SK-N-SH (cell line): ENCODE measurements at regions not wholly inside any gene's neighbourhood (a gene's known extent, or its start where the extent isn't known, plus 50 kb on each side); places are given as distances from the start of the nearest gene placed in this dataset.

ENCODE experiments used
- JUND ChIP-seq: IDR thresholded peaks from 2 replicates; pipeline ENCODE4 v1.4.0; 2012
- MEF2A ChIP-seq: IDR thresholded peaks from 2 replicates; pipeline ENCODE4 v1.4.0; 2012; ENCODE audit warnings: low read depth, borderline replicate concordance
- NRF1 ChIP-seq: IDR thresholded peaks from 2 replicates; pipeline ENCODE4 v1.6.1; 2012; ENCODE audit warnings: low read depth, mild to moderate bottlenecking, low read length
- POLR2AphosphoS5 ChIP-seq: IDR thresholded peaks from 2 replicates; pipeline ENCODE4 v1.6.1; 2012; ENCODE audit warnings: low read depth, low read length
- RAD21 ChIP-seq: IDR thresholded peaks from 2 replicates; pipeline ENCODE4 v1.6.1; 2012; ENCODE audit warnings: mild to moderate bottlenecking, low read length
- RXRA ChIP-seq: IDR thresholded peaks from 2 replicates; pipeline ENCODE4 v1.4.0; 2012; ENCODE audit warnings: low read depth, mild to moderate bottlenecking, borderline replicate concordance
- SMC3 ChIP-seq: IDR thresholded peaks from 2 replicates; pipeline ENCODE4 v1.6.1; 2012; ENCODE audit warnings: low read depth, low read length, improper control_type of control experiment
- TCF12 ChIP-seq: IDR thresholded peaks from 2 replicates; pipeline ENCODE4 v1.4.0; 2012
- TF ChIP-seq, protein P1 (sequence below): fragments of 200-600 bp; sonication (generic); IDR thresholded peaks from 2 replicates; pipeline ENCODE4 v1.6.1; 2017; ENCODE audit warnings: antibody characterized with exemption, mild to moderate bottlenecking, moderate library complexity
- TF ChIP-seq, protein P2 (sequence below): IDR thresholded peaks from 2 replicates; pipeline ENCODE4 v1.4.0; 2012; ENCODE audit warnings: low read depth, borderline replicate concordance

DNA sequence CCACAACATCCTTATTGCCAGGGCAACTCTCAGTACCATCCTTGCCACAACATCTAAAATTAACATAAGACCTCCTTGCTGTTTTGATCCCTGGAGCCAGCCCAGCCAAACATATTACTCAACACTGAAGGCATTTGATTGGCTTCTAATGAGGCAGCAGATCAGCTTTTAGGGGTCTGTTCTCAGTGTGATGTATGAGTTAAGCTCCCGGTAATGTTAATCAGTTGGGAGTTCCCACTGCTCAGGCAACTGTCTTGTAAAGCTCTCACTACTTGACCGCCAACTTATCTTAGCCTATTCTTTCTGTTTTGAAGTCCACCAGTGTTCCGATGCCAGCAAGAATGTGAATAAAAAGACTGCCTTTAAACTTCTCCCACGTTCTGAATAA lies 158.9 kb downstream of the FOXB1 start:
- TF ChIP-seq, protein P1, sequence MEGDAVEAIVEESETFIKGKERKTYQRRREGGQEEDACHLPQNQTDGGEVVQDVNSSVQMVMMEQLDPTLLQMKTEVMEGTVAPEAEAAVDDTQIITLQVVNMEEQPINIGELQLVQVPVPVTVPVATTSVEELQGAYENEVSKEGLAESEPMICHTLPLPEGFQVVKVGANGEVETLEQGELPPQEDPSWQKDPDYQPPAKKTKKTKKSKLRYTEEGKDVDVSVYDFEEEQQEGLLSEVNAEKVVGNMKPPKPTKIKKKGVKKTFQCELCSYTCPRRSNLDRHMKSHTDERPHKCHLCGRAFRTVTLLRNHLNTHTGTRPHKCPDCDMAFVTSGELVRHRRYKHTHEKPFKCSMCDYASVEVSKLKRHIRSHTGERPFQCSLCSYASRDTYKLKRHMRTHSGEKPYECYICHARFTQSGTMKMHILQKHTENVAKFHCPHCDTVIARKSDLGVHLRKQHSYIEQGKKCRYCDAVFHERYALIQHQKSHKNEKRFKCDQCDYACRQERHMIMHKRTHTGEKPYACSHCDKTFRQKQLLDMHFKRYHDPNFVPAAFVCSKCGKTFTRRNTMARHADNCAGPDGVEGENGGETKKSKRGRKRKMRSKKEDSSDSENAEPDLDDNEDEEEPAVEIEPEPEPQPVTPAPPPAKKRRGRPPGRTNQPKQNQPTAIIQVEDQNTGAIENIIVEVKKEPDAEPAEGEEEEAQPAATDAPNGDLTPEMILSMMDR = no peak
- TF ChIP-seq TCF12 = no peak
- TF ChIP-seq MEF2A = no peak
- TF ChIP-seq NRF1 = no peak
- TF ChIP-seq POLR2AphosphoS5 = no peak
- TF ChIP-seq, protein P2, sequence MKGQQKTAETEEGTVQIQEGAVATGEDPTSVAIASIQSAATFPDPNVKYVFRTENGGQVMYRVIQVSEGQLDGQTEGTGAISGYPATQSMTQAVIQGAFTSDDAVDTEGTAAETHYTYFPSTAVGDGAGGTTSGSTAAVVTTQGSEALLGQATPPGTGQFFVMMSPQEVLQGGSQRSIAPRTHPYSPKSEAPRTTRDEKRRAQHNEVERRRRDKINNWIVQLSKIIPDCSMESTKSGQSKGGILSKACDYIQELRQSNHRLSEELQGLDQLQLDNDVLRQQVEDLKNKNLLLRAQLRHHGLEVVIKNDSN = no peak
- no peak for TF ChIP-seq JUND
- TF ChIP-seq SMC3 = no peak
- no peak for TF ChIP-seq RAD21
- no peak for TF ChIP-seq RXRA
